Suprapubic skin (tissue), 4 donors: ENCODE measurements at regions not wholly inside any gene's neighbourhood (a gene's known extent, or its start where the extent isn't known, plus 50 kb on each side); places are given as distances from the start of the nearest gene placed in this dataset.

Source experiments
- DNase-seq, 2 donors: peaks; one replicate each; pipeline ENCODE4 v3.0.0-alpha.2; 2019; ENCODE audit warnings: low spot score in 2 of 2
- H3K27ac ChIP-seq: fragments of 200-600 bp; sonication (generic); one replicate; pipeline ENCODE4 v1.5.1; 2019
- H3K27me3 ChIP-seq: fragments of 200-600 bp; sonication (generic); one replicate; pipeline ENCODE4 v1.5.1; 2019
- H3K36me3 ChIP-seq: fragments of 200-600 bp; sonication (generic); one replicate; pipeline ENCODE4 v1.5.1; 2019
- H3K4me1 ChIP-seq: fragments of 200-600 bp; sonication (generic); one replicate; pipeline ENCODE4 v1.5.1; 2019
- H3K4me3 ChIP-seq: fragments of 200-600 bp; sonication (generic); one replicate; pipeline ENCODE4 v1.5.1; 2019; ENCODE audit warnings: mild to moderate bottlenecking
- H3K9me3 ChIP-seq: fragments of 200-600 bp; sonication (generic); one replicate; pipeline ENCODE4 v1.5.1; 2019
- EP300 ChIP-seq: sonication (generic); formaldehyde crosslinking; IDR thresholded peaks from one replicate; pipeline ENCODE4 v1.6.1; 2017; ENCODE audit warnings: antibody characterized with exemption
- POLR2A ChIP-seq, 2 donors: fragments of 450-650 bp; IDR thresholded peaks; one replicate each; pipeline ENCODE4 v1.6.1; 2017; ENCODE audit warnings: antibody characterized with exemption in 2 of 2, mild to moderate bottlenecking in 2 of 2, moderate library complexity in 2 of 2
- POLR2AphosphoS5 ChIP-seq, 3 donors: sonication (generic); formaldehyde crosslinking; IDR thresholded peaks; one replicate each; pipeline ENCODE4 v1.6.1; 2017; ENCODE audit warnings: antibody characterized with exemption in 3 of 3
- WGBS: methylation state at CpG from one replicate; pipeline ENCODE4 v1.1.5; 2018; 5-methylcytosine and 5-hydroxymethylcytosine counted together
- TF ChIP-seq, protein P1 (sequence below), 2 donors: fragments of 200-600 bp in 1 of 2; fragments of 450-650 bp in 1 of 2; sonication (generic) in 1 of 2; IDR thresholded peaks; one replicate each; pipeline ENCODE4 v1.5.1; 2016 to 2019; ENCODE audit warnings: antibody characterized with exemption in 2 of 2, mild to moderate bottlenecking in 1 of 2, moderate library complexity in 1 of 2

DNA sequence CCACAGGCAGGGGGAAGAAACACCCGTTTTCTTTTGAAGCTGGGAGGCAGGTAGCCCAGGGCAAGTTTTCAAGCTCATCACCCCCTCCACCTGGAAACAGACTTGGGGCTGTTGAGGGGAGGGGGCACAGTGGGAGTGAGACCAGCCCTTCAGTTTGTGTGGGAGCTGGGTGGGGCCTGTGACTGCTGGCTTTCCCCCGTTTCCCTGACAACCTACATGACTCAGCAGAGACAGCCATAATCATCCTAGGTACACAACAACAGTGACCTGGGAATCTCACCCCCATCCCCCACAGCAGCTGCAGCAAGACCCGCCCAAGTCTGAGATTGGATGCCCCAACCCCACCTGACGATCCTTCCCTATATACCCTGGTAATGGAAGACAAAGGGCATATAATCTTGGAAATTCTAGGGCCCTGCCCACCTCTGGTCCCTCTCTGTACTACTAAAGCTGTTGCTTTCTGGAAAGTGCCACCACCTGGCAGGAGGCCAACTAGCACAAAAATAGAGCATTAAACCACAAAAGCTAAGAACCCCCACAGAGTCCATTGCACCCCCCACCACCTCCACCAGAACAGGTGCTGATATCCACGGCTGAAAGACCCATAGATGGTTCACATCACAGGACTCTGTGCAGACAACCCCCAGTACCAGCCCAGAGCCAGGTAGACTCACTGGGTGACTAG is 422.2 kb upstream of the SGO1 start:
- Histone ChIP-seq H3K4me3 (no peak overlapping the region), H3K9me3 (peaks cover 23% of the 10 kb centered on the region), H3K27ac (no peak overlapping the region), H3K4me1 (no peaks in the 10 kb centered on the region), H3K27me3 (no peaks in the 10 kb centered on the region), H3K36me3 (no peaks in the 10 kb centered on the region)
- TF ChIP-seq, protein P1, sequence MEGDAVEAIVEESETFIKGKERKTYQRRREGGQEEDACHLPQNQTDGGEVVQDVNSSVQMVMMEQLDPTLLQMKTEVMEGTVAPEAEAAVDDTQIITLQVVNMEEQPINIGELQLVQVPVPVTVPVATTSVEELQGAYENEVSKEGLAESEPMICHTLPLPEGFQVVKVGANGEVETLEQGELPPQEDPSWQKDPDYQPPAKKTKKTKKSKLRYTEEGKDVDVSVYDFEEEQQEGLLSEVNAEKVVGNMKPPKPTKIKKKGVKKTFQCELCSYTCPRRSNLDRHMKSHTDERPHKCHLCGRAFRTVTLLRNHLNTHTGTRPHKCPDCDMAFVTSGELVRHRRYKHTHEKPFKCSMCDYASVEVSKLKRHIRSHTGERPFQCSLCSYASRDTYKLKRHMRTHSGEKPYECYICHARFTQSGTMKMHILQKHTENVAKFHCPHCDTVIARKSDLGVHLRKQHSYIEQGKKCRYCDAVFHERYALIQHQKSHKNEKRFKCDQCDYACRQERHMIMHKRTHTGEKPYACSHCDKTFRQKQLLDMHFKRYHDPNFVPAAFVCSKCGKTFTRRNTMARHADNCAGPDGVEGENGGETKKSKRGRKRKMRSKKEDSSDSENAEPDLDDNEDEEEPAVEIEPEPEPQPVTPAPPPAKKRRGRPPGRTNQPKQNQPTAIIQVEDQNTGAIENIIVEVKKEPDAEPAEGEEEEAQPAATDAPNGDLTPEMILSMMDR (IDR thresholded peaks at IDR 0.05): no peak
- TF ChIP-seq EP300 (no peak), POLR2AphosphoS5 (IDR thresholded peaks at IDR 0.05) (no peak), POLR2A (IDR thresholded peaks at IDR 0.05) (no peak)
- no peak for DNase-seq
- 90% methylated on average over 4 of the region's 5 CpGs for WGBS

DNA sequence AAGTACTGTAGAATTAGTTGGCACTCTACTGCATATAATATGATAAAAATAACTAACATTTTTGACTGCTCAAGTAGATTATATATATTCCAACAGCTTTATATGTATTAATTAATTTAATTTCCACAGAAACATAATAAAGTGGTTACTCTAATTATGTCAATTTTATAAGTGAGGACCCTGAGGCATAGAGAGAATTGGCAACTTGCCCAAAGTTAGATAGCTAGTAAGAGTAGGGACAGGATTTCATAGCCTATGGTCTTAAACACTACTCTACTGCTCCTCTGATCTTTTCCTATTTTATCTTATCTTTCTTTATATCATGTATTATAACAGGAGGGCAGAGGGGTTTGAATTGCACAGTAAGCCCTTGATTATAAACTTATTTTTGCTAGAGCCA is 418.7 kb upstream of the SGO1 start:
- Histone ChIP-seq H3K36me3 (no peaks in the 10 kb centered on the region), H3K27me3 (no peaks in the 10 kb centered on the region), H3K4me1 (no peaks in the 10 kb centered on the region), H3K4me3 (no peak overlapping the region), H3K9me3 (peaks cover 5% of the 10 kb centered on the region), H3K27ac (no peak overlapping the region)
- no peak for DNase-seq
- TF ChIP-seq POLR2AphosphoS5 (IDR thresholded peaks at IDR 0.05) (no peak), EP300 (no peak), POLR2A (IDR thresholded peaks at IDR 0.05) (no peak)
- TF ChIP-seq, protein P1 (IDR thresholded peaks at IDR 0.05): no peak

DNA sequence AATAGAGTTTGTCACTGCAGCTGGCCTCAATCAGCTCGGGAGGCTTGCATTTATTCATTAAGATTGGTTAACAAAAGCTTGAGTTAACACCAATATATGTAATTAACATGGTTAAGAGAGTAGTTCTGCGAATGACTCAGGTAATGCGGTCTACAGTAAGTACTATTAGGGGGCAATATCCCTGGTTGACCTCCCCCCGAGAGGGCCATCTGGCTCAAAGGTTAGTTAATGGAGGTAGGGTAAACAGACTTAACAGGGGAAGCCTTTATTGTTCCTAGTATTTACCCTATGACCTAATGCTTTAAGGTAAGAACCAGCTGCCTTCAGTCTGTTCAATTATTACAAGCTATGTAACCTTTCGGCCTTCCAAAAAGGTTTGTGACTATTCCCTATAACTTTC is 403.3 kb upstream of the SGO1 start:
- 89% methylated on average over 5 of the region's 5 CpGs for WGBS
- no peaks in the 10 kb centered on the region for H3K27me3 ChIP-seq
- H3K36me3 ChIP-seq: no peaks in the 10 kb centered on the region
- TF ChIP-seq POLR2A (IDR thresholded peaks at IDR 0.05) (no peak), POLR2AphosphoS5 (IDR thresholded peaks at IDR 0.05) (no peak), EP300 (no peak)
- TF ChIP-seq, protein P1 (IDR thresholded peaks at IDR 0.05): no peak
- no peak for DNase-seq
- no peak overlapping the region for H3K4me3 ChIP-seq
- H3K27ac ChIP-seq: no peak overlapping the region
- no peaks in the 10 kb centered on the region for H3K4me1 ChIP-seq
- H3K9me3 ChIP-seq: no peaks in the 10 kb centered on the region

DNA sequence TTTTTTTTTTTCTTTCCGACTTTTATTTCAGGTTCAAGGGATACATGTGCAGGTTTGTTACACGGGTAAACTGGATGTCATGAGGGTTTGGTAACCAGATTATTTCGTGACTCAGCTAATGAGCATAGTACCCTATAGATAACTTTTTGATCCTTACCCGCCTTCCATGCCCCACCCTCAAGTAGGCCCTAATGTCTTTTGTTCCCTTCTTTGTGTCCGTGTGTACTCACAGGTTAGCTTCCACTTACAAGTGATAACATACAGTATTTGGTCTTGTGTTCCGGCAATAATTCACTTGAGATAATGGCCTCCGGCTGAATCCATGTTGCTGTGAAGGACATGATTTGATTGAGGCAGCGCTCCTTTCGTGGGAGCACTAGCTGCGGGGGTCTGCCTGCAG is 402.8 kb upstream of the SGO1 start:
- 92% methylated on average over 10 of the region's 10 CpGs for WGBS
- Histone ChIP-seq H3K4me3 (no peak overlapping the region), H3K36me3 (no peaks in the 10 kb centered on the region), H3K27ac (no peak overlapping the region), H3K9me3 (no peaks in the 10 kb centered on the region), H3K27me3 (no peaks in the 10 kb centered on the region), H3K4me1 (no peaks in the 10 kb centered on the region)
- TF ChIP-seq, protein P1 (IDR thresholded peaks at IDR 0.05): no peak
- TF ChIP-seq POLR2AphosphoS5 (IDR thresholded peaks at IDR 0.05) (no peak), EP300 (no peak), POLR2A (IDR thresholded peaks at IDR 0.05) (no peak)
- DNase-seq: no peak

DNA sequence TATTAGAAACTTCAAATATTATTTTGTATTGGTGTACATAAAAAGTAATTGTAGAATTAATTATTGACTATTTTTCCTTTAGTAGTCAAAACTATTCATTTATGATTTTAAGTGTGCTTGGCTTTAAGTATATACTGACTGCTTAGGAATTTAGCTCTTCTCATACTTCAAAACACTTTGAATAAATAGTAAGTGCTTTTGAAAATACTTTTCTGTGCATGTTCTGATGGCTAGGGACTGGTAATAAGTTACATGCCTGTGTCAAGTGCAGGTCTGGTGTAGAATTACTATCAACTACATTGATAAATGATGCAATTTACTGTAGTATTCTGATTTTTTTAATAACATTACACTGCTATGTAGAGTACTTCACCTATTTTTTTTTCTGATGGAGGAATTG is 397.6 kb upstream of the SGO1 start:
- Histone ChIP-seq H3K9me3 (no peaks in the 10 kb centered on the region), H3K4me3 (no peak overlapping the region), H3K36me3 (no peaks in the 10 kb centered on the region), H3K4me1 (no peaks in the 10 kb centered on the region), H3K27ac (no peak overlapping the region), H3K27me3 (no peaks in the 10 kb centered on the region)
- TF ChIP-seq POLR2AphosphoS5 (IDR thresholded peaks at IDR 0.05) (no peak), EP300 (no peak), POLR2A (IDR thresholded peaks at IDR 0.05) (no peak)
- TF ChIP-seq, protein P1 (IDR thresholded peaks at IDR 0.05): no peak
- no peak for DNase-seq
